HEK293T (cell line): ENCODE measurements at regions not wholly inside any gene's neighbourhood (a gene's known extent, or its start where the extent isn't known, plus 50 kb on each side); places are given as distances from the start of the nearest gene placed in this dataset.

Experiments
- CTCF ChIA-PET: fragments of 350-600 bp; formaldehyde crosslinking; extraction: SDS; loops from one replicate; lab custom pipeline; 2021; ENCODE audit warnings: antibody characterized with exemption, inconsistent platforms; lab: Yijun Ruan, JAX
- POLR2A ChIA-PET: fragments of 350-600 bp; formaldehyde crosslinking; extraction: SDS; loops from one replicate; lab custom pipeline; 2020; ENCODE audit warnings: antibody characterized with exemption, inconsistent platforms; lab: Yijun Ruan, JAX
- DNase-seq: peaks from one replicate; pipeline ENCODE4 v3.0.0; 2012; ENCODE audit warnings: mixed read lengths; ENCODE audit errors: extremely low spot score
- ARNT ChIP-seq: fragments of 450-650 bp; IDR thresholded peaks from 2 replicates; pipeline ENCODE4 v1.6.1; 2017; ENCODE audit warnings: mild to moderate bottlenecking
- BHLHE40 ChIP-seq: fragments of 450-650 bp; IDR thresholded peaks from 2 replicates; pipeline ENCODE4 v1.6.1; 2016; ENCODE audit warnings: mild to moderate bottlenecking, moderate library complexity, borderline replicate concordance
- CTBP1 ChIP-seq: fragments of 450-650 bp; IDR thresholded peaks from 2 replicates; pipeline ENCODE4 v1.6.1; 2016; ENCODE audit warnings: borderline replicate concordance
- ELF4 ChIP-seq: fragments of 450-650 bp; IDR thresholded peaks from 2 replicates; pipeline ENCODE4 v1.6.1; 2017; ENCODE audit warnings: antibody characterized with exemption
- FOXA1 ChIP-seq: fragments of 450-650 bp; IDR thresholded peaks from 2 replicates; pipeline ENCODE4 v1.6.1; 2016; ENCODE audit warnings: mild to moderate bottlenecking
- FOXK2 ChIP-seq: fragments of 450-650 bp; IDR thresholded peaks from 2 replicates; pipeline ENCODE4 v1.6.1; 2016; ENCODE audit warnings: mild to moderate bottlenecking
- FOXM1 ChIP-seq: fragments of 450-650 bp; IDR thresholded peaks from 2 replicates; pipeline ENCODE4 v1.6.1; 2017; ENCODE audit warnings: mild to moderate bottlenecking, borderline replicate concordance
- HDGF ChIP-seq: fragments of 450-650 bp; IDR thresholded peaks from 2 replicates; pipeline ENCODE4 v1.6.1; 2017; ENCODE audit warnings: antibody characterized with exemption, borderline replicate concordance
- L3MBTL2 ChIP-seq: fragments of 450-650 bp; conservative IDR thresholded peaks from 2 replicates; pipeline ENCODE4 v1.6.1; 2016; ENCODE audit warnings: mild to moderate bottlenecking
- LEF1 ChIP-seq: fragments of 450-650 bp; IDR thresholded peaks from 2 replicates; pipeline ENCODE4 v1.6.1; 2017; ENCODE audit warnings: mild to moderate bottlenecking, borderline replicate concordance
- NFRKB ChIP-seq: fragments of 450-650 bp; IDR thresholded peaks from 2 replicates; pipeline ENCODE4 v1.6.1; 2016; ENCODE audit warnings: mild to moderate bottlenecking, moderate library complexity
- PKNOX1 ChIP-seq: fragments of 450-650 bp; IDR thresholded peaks from 2 replicates; pipeline ENCODE4 v1.6.1; 2016
- SP1 ChIP-seq: fragments of 450-650 bp; IDR thresholded peaks from 2 replicates; pipeline ENCODE4 v1.6.1; 2017
- SUZ12 ChIP-seq: fragments of 450-650 bp; IDR thresholded peaks from 2 replicates; pipeline ENCODE4 v1.6.1; 2016; ENCODE audit warnings: mild to moderate bottlenecking
- TARDBP ChIP-seq: fragments of 450-650 bp; IDR thresholded peaks from 2 replicates; pipeline ENCODE4 v1.6.1; 2016
- ZNF384 ChIP-seq: fragments of 450-650 bp; IDR thresholded peaks from 2 replicates; pipeline ENCODE4 v1.6.1; 2016

GRCh38 chr2:17069564-17069963 is 403.9 kb upstream of the CYRIA start:
- no peak for DNase-seq
- CTCF ChIA-PET, result no interaction called here
- POLR2A ChIA-PET, result no interaction called here
- TF ChIP-seq NFRKB (no peak), FOXA1 (no peak), ARNT (no peak), FOXM1 (no peak), CTBP1 (no peak), ZNF384 (no peak), PKNOX1 (no peak), ELF4 (no peak), HDGF (no peak), BHLHE40 (no peak), SUZ12 (no peak), TARDBP (no peak), SP1 (no peak)

GRCh38 chr2:17068021-17068420 is 402.4 kb upstream of the CYRIA start:
- ChIA-PET CTCF (no interaction called here), POLR2A (no interaction called here)
- no peak for TF ChIP-seq L3MBTL2
- no peak for TF ChIP-seq BHLHE40
- TF ChIP-seq SP1, result no peak
- no peak for TF ChIP-seq FOXK2
- TF ChIP-seq ARNT, result no peak
- DNase-seq, result no peak

- POLR2A ChIA-PET, result no interaction called here
- CTCF ChIA-PET, result no interaction called here
- no peak for DNase-seq
- TF ChIP-seq FOXM1, result no peak
- no peak for TF ChIP-seq PKNOX1
- no peak for TF ChIP-seq ARNT
- TF ChIP-seq CTBP1, result no peak
- no peak for TF ChIP-seq ELF4
- TF ChIP-seq SP1, result no peak
- no peak for TF ChIP-seq HDGF
- no peak for TF ChIP-seq SUZ12
- TF ChIP-seq FOXK2, result no peak
- no peak for TF ChIP-seq NFRKB
- TF ChIP-seq ZNF384, result no peak
Measured at GRCh38 chr2:17065536-17065935, 399.9 kb upstream of the CYRIA start.

GRCh38 chr2:17061028-17061427 is 395.4 kb upstream of the CYRIA start:
- ChIA-PET CTCF (no interaction called here), POLR2A (no interaction called here)
- DNase-seq, result no peak
- TF ChIP-seq PKNOX1 (no peak), NFRKB (no peak)

- POLR2A ChIA-PET, result no interaction called here
- CTCF ChIA-PET, result no interaction called here
- TF ChIP-seq NFRKB (no peak), ARNT (no peak), CTBP1 (no peak), HDGF (no peak), FOXM1 (no peak), PKNOX1 (no peak), SP1 (no peak), LEF1 (no peak), L3MBTL2 (no peak), ELF4 (no peak), SUZ12 (no peak), FOXA1 (no peak), ZNF384 (no peak), TARDBP (no peak), BHLHE40 (no peak), FOXK2 (no peak)
- no peak for DNase-seq
Measured at GRCh38 chr2:17059458-17059857, 393.8 kb upstream of the CYRIA start.

GRCh38 chr2:17058772-17059402 is 393.3 kb upstream of the CYRIA start:
- TF ChIP-seq ELF4 (no peak), SUZ12 (no peak), FOXA1 (no peak), BHLHE40 (no peak), HDGF (no peak), ARNT (no peak), SP1 (no peak)
- ChIA-PET CTCF (no interaction called here), POLR2A (no interaction called here)
- no peak for DNase-seq
